HAP-1 (cell line): ENCODE measurements at regions not wholly inside any gene's neighbourhood (a gene's known extent, or its start where the extent isn't known, plus 50 kb on each side); places are given as distances from the start of the nearest gene placed in this dataset.
A peak's percentile ranks its signal among the peaks of the same experiment; 100 is the strongest.

Experiments
- DNase-seq, 2 experiments: peaks; one replicate each; pipeline ENCODE4 v3.0.0-alpha.2; 2016 to 2020; ENCODE audit warnings: low spot score in 2 of 2
- H3K27me3 ChIP-seq: fragments of 250-450 bp; sonication (Bioruptor Pico); 2 replicates; pipeline ENCODE4 v1.5.1; 2020; ENCODE audit warnings: low read depth, mild to moderate bottlenecking, moderate library complexity
- H3K36me3 ChIP-seq: fragments of 250-450 bp; sonication (Bioruptor Pico); replicated peaks from 2 replicates; pipeline ENCODE4 v1.5.1; 2020; ENCODE audit warnings: mild to moderate bottlenecking
- H3K4me1 ChIP-seq: fragments of 250-450 bp; sonication (Bioruptor Pico); 2 replicates; pipeline ENCODE4 v1.5.1; 2020; ENCODE audit warnings: mild to moderate bottlenecking
- H3K4me3 ChIP-seq: fragments of 250-450 bp; sonication (Bioruptor Pico); 2 replicates; pipeline ENCODE4 v1.5.1; 2020; ENCODE audit warnings: mild to moderate bottlenecking, moderate library complexity
- H3K9me3 ChIP-seq: fragments of 250-450 bp; sonication (Bioruptor Pico); 2 replicates; pipeline ENCODE4 v1.5.1; 2020; ENCODE audit warnings: mild to moderate bottlenecking, moderate library complexity
- in situ Hi-C: fragments of 300-500 bp; cut with MboI; formaldehyde crosslinking; loops from 3 replicates; pipeline ENCODE4 v1.14.3; 2020; ENCODE audit warnings: low sequenced_read_pairs, inconsistent platforms, mixed read lengths

DNA sequence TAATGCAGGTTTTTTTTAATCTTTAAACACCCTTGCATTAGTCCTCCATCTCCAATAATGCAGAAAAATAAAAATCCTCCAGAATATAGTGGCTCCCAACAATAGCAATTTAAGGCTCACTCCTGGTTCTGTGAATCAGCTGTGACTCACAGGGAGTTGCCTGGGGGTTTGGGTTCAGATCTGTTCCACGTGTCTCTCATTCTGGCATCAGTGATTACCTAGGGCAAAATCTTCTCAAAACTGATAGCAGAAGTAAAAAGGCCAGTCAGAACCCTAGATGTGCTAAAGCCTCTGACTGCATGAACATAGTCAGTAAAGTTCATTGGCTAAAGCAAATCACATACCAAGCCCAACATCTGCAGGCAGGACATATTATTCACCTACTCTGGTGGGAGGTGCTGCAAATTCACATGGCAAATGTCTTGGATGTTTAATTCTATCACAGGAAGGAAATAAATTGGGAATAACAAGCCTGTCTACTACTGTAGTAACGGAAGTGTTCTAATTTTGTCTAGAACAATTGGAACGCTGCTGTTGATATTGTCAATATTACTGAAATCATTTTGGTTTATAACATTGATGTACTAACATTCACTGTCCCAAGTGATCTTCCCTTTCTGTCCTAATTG is 364.1 kb upstream of the CNTN4 start:
- Histone ChIP-seq H3K27me3 (no peaks in the 10 kb centered on the region), H3K4me3 (no peak overlapping the region), H3K9me3 (no peaks in the 10 kb centered on the region), H3K36me3 (no peaks in the 10 kb centered on the region), H3K4me1 (no peaks in the 10 kb centered on the region)
- in situ Hi-C loops, result no loop called here
- DNase-seq, result no peak

DNA sequence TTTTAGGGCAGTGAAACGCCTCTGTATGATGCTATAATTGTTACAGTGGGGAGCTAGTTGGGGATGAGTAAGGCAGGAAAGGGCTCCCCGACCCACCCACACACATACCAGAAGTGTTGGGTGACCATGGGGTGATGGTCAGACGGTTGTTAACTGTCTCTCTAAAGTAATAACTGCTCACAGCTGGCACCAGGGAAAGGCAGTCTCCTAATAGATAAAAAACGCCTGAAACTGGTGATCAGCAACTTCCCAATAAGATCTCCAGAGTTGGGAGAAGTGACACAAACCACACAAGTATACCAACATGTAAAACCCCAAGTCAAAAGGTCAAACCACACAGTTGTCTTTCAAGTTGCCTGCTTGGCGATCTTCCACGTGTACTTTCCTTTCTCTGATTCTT is 346.5 kb upstream of the CNTN4 start:
- in situ Hi-C loops, result no loop called here
- no peak for DNase-seq
- no peaks in the 10 kb centered on the region for H3K9me3 ChIP-seq

DNA sequence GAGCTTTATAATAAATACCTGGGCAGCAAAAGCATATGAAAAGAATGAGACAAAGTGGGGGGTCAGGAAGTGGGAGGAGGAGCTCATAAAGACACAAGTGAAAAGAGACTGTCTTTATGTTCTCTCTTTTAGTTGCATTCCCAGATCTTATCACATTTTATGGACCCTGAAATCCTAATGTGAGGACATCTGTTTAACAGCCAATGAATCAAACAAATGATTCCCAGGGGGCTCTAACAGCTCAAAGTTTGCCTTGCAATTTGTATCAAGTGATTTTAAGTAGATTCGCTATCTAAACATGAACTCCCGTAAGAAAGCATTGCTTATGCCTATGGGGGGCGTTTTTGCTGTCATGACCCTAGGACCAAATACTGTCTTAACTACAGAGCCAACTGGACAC is 332.3 kb upstream of the CNTN4 start:
- Histone ChIP-seq H3K4me3 (no peak overlapping the region), H3K36me3 (no peaks in the 10 kb centered on the region), H3K4me1 (peaks cover 8% of the 10 kb centered on the region; the same call in 1 of the 2 replicates), H3K9me3 (no peaks in the 10 kb centered on the region), H3K27me3 (peaks cover 4% of the 10 kb centered on the region; the same call in 1 of the 2 replicates)
- in situ Hi-C loops, result no loop called here
- DNase-seq, result peak; percentile 9 to 46

More for the DNA sequence above, 346.5 kb upstream of the CNTN4 start:
- Histone ChIP-seq H3K27me3 (no peaks in the 10 kb centered on the region; the same call in 1 of the 2 replicates), H3K36me3 (no peaks in the 10 kb centered on the region), H3K4me1 (no peaks in the 10 kb centered on the region), H3K4me3 (no peak overlapping the region)

- H3K36me3 ChIP-seq, result no peaks in the 10 kb centered on the region
- no peak for DNase-seq
- in situ Hi-C loops, result no loop called here
Observed at GRCh38 chr3:1773679-1774078, 325.0 kb upstream of the CNTN4 start.

DNA sequence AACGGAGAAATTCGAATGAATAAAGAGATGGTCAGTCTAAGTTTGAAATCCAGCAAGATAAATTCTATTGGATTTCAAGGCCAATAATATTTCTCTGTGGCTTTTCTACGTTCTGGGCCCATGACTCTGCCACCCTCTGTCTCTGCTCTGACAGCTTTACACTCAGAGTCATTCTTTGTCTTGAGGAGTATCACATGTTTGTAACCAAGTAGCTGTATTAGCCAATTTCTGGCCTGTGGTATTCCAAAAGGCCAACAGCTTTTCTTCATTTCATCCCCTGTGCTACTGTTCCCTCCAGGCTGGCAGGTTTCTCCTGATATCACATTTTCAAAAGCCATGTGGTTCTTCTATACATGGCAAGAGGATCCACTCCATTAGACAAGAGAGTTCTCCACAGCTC is 324.1 kb upstream of the CNTN4 start:
- no peaks in the 10 kb centered on the region for H3K4me1 ChIP-seq
- in situ Hi-C loops, result no loop called here

More at GRCh38 chr3:1773679-1774078, 325.0 kb upstream of the CNTN4 start:
- H3K4me1 ChIP-seq, result no peaks in the 10 kb centered on the region
- no peaks in the 10 kb centered on the region for H3K9me3 ChIP-seq
- no peak overlapping the region for H3K4me3 ChIP-seq
- peaks cover 4% of the 10 kb centered on the region; the same call in 1 of the 2 replicates for H3K27me3 ChIP-seq

GRCh38 chr3:1775321-1775720 is 323.3 kb upstream of the CNTN4 start:
- no peaks in the 10 kb centered on the region for H3K9me3 ChIP-seq
- no peaks in the 10 kb centered on the region; the same call in 1 of the 2 replicates for H3K4me1 ChIP-seq
- DNase-seq, result no peak
- in situ Hi-C loops, result no loop called here
- H3K27me3 ChIP-seq, result no peaks in the 10 kb centered on the region; the same call in 1 of the 2 replicates
- no peak overlapping the region for H3K4me3 ChIP-seq
- H3K36me3 ChIP-seq, result no peaks in the 10 kb centered on the region

More for the DNA sequence above, 324.1 kb upstream of the CNTN4 start:
- Histone ChIP-seq H3K4me3 (no peak overlapping the region), H3K9me3 (no peaks in the 10 kb centered on the region), H3K27me3 (no peaks in the 10 kb centered on the region), H3K36me3 (no peaks in the 10 kb centered on the region)
- no peak for DNase-seq

DNA sequence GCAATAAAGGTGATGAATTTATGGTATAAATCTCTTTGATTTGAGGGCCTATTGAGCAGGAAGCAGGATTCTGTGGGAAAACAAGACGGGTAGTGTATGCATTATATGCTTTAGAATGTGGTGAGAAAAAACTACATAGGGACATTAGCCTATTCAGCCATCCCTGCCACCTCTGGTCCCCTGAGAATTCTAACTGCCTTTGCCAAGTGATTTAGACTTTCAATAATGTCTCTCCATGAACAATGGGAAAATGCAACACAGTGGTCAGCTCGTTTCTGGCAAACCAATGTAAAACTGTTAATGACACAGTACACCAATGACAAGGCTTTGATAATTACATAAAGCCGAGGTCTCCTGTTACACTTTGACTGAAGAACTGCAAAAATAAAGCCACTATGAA is 314.7 kb upstream of the CNTN4 start:
- Histone ChIP-seq H3K4me3 (no peak overlapping the region), H3K9me3 (no peaks in the 10 kb centered on the region), H3K36me3 (no peaks in the 10 kb centered on the region), H3K27me3 (no peaks in the 10 kb centered on the region; the same call in 1 of the 2 replicates), H3K4me1 (peaks cover 3% of the 10 kb centered on the region; the same call in 1 of the 2 replicates)
- DNase-seq, result peak; percentile 43 to 73
- in situ Hi-C loops, result no loop called here

GRCh38 chr3:1787094-1787493 is 311.6 kb upstream of the CNTN4 start:
- H3K27me3 ChIP-seq, result no peaks in the 10 kb centered on the region
- no peaks in the 10 kb centered on the region for H3K36me3 ChIP-seq
- peaks cover 3% of the 10 kb centered on the region; the same call in 1 of the 2 replicates for H3K4me1 ChIP-seq
- no peak overlapping the region for H3K4me3 ChIP-seq
- in situ Hi-C loops, result no loop called here
- DNase-seq, result no peak
- no peaks in the 10 kb centered on the region for H3K9me3 ChIP-seq

- Histone ChIP-seq H3K4me3 (no peak overlapping the region), H3K4me1 (no peaks in the 10 kb centered on the region)
- in situ Hi-C loops, result no loop called here
Observed at GRCh38 chr3:1792466-1792865, 306.2 kb upstream of the CNTN4 start.

DNA sequence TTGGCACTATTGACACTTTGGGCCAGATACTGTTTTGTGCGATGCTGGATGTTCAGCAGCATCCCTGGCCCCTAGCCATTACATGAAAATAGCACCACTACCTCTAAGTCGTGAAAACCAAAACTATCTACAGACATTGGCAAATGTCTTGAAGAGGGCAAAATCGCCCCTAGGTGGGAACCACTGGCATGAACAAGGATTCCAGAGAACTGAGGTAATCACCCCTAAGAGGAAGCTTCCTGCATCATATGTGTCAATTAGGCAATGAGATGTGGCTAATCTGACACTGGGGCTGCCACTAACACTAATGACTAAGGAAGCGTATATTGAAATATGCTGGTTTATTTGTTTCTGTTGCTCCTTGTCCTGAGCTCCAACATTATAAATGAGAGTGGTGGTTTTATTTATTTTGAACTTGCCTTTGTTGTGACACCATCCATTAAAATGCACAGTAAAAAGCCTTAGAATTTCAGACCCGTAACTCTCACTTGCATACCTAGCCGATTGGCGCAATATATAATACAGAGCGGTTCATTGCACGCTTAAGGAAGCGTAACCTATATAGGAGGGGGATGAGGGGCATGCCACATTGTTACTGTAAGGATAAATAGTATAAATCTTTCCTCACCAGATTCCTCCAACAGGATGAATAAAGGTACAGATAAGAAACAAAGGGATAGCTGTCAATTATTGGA is 299.8 kb upstream of the CNTN4 start:
- no peak for DNase-seq
- Histone ChIP-seq H3K27me3 (no peaks in the 10 kb centered on the region), H3K36me3 (no peaks in the 10 kb centered on the region), H3K4me1 (no peaks in the 10 kb centered on the region), H3K9me3 (no peaks in the 10 kb centered on the region), H3K4me3 (no peak overlapping the region)
- in situ Hi-C loops, result no loop called here

More at GRCh38 chr3:1792466-1792865, 306.2 kb upstream of the CNTN4 start:
- no peaks in the 10 kb centered on the region for H3K36me3 ChIP-seq
- DNase-seq, result no peak
- H3K9me3 ChIP-seq, result no peaks in the 10 kb centered on the region
- H3K27me3 ChIP-seq, result no peaks in the 10 kb centered on the region

- H3K4me1 ChIP-seq, result no peaks in the 10 kb centered on the region
- H3K9me3 ChIP-seq, result no peaks in the 10 kb centered on the region
- DNase-seq, result no peak
- no peaks in the 10 kb centered on the region for H3K27me3 ChIP-seq
- no peak overlapping the region for H3K4me3 ChIP-seq
- in situ Hi-C loops, result no loop called here
- H3K36me3 ChIP-seq, result no peaks in the 10 kb centered on the region
Observed at GRCh38 chr3:1805331-1805730, 293.3 kb upstream of the CNTN4 start.

- no peaks in the 10 kb centered on the region for H3K27me3 ChIP-seq
- H3K36me3 ChIP-seq, result no peaks in the 10 kb centered on the region
- H3K4me3 ChIP-seq, result no peak overlapping the region
- no peaks in the 10 kb centered on the region for H3K4me1 ChIP-seq
- no peaks in the 10 kb centered on the region for H3K9me3 ChIP-seq
- in situ Hi-C loops, result no loop called here
- no peak for DNase-seq
Observed at GRCh38 chr3:1808590-1808989, 290.1 kb upstream of the CNTN4 start.

DNA sequence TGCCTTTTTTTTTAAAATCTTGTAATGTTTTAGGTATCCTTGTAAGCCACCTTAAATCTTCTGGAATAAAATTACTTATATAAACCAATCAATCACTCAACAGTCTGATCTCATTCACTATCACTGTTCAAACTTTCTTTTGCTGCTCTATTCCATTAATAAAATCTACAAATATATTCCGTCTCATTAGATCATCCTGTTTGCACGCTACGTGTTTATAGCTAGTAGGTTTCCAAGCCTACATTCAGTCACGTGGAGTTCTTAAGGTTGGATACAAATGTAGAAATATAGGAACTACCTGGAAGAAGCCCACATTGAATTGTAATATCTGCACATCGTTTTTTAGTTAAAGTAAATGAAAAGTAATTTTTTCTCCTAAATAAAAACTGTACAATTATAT is 274.8 kb upstream of the CNTN4 start:
- Histone ChIP-seq H3K9me3 (no peaks in the 10 kb centered on the region), H3K4me1 (no peaks in the 10 kb centered on the region), H3K27me3 (no peaks in the 10 kb centered on the region), H3K4me3 (no peak overlapping the region), H3K36me3 (no peaks in the 10 kb centered on the region)
- no peak for DNase-seq
- in situ Hi-C loops, result no loop called here

GRCh38 chr3:1824359-1824758 is 274.3 kb upstream of the CNTN4 start:
- H3K27me3 ChIP-seq, result no peaks in the 10 kb centered on the region
- in situ Hi-C loops, result no loop called here
- no peaks in the 10 kb centered on the region for H3K4me1 ChIP-seq
- no peaks in the 10 kb centered on the region for H3K9me3 ChIP-seq
- DNase-seq, result no peak
- H3K4me3 ChIP-seq, result no peak overlapping the region
- no peaks in the 10 kb centered on the region for H3K36me3 ChIP-seq
